Liver (tissue), 3 donors: ENCODE measurements at regions not wholly inside any gene's neighbourhood (a gene's known extent, or its start where the extent isn't known, plus 50 kb on each side); places are given as distances from the start of the nearest gene placed in this dataset.

Source experiments
- ATF3 ChIP-seq: IDR thresholded peaks from 2 replicates; pipeline ENCODE4 v1.6.1; 2016; ENCODE audit warnings: antibody characterized with exemption
- EGR1 ChIP-seq, 2 donors: IDR thresholded peaks; 2 replicates each; pipeline ENCODE4 v1.6.1; 2016 to 2018; ENCODE audit warnings: antibody characterized with exemption in 2 of 2, low read depth in 2 of 2
- FOXA1 ChIP-seq: IDR thresholded peaks from 2 replicates; pipeline ENCODE4 v1.6.1; 2016; ENCODE audit warnings: antibody characterized with exemption
- GABPA ChIP-seq, 2 donors: IDR thresholded peaks in 1 of 2; conservative IDR thresholded peaks in 1 of 2; 2 replicates each; pipeline ENCODE4 v1.6.1; 2016; ENCODE audit warnings: antibody characterized with exemption in 2 of 2, mild to moderate bottlenecking in 1 of 2, moderate library complexity in 1 of 2
- RAD21 ChIP-seq, 2 donors: IDR thresholded peaks; 2 replicates each; pipeline ENCODE4 v1.6.1; 2016; ENCODE audit warnings: antibody characterized with exemption in 2 of 2, mild to moderate bottlenecking in 2 of 2
- SP1 ChIP-seq: IDR thresholded peaks from 2 replicates; pipeline ENCODE4 v1.6.1; 2018; ENCODE audit warnings: antibody characterized with exemption, mild to moderate bottlenecking
- TAF1 ChIP-seq: conservative IDR thresholded peaks from 2 replicates; pipeline ENCODE4 v1.6.1; 2016; ENCODE audit warnings: antibody characterized with exemption, mild to moderate bottlenecking
- TF ChIP-seq, protein P1 (sequence below): IDR thresholded peaks from 2 replicates; pipeline ENCODE4 v1.6.1; 2016; ENCODE audit warnings: antibody characterized with exemption
- TF ChIP-seq, protein P2 (sequence below): fragments of 150-350 bp; IDR thresholded peaks from 2 replicates; pipeline ENCODE4 v1.5.1; 2017; ENCODE audit warnings: improper control_type of control experiment, low read depth, low read length; ENCODE audit not compliant: missing input control
- TF ChIP-seq, protein P3 (sequence below): IDR thresholded peaks from 2 replicates; pipeline ENCODE4 v1.6.1; 2016; ENCODE audit warnings: antibody characterized with exemption
- donor health status: healthy.
- donor health status: healthy.

DNA sequence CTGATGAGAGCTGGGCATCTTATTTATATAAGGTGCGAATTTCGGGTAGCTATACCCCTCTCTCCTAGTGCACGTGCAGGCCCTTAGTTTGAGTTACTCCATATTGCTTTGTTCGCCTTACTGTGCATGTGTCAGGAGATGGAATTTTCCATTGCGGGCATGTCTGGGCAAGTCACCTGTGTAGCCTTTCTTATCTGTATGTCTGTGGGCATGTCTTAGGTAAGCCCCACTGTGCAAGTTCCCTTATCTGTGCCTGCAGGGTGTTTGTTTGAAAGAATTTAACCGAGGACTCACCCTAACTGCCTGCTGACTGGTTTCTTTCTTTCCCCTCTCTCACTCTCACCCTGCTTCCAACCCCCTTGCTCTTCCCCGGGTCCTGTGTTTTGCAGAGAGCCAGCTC lies 140.7 kb upstream of the RANBP3L start:
- TF ChIP-seq, protein P1, sequence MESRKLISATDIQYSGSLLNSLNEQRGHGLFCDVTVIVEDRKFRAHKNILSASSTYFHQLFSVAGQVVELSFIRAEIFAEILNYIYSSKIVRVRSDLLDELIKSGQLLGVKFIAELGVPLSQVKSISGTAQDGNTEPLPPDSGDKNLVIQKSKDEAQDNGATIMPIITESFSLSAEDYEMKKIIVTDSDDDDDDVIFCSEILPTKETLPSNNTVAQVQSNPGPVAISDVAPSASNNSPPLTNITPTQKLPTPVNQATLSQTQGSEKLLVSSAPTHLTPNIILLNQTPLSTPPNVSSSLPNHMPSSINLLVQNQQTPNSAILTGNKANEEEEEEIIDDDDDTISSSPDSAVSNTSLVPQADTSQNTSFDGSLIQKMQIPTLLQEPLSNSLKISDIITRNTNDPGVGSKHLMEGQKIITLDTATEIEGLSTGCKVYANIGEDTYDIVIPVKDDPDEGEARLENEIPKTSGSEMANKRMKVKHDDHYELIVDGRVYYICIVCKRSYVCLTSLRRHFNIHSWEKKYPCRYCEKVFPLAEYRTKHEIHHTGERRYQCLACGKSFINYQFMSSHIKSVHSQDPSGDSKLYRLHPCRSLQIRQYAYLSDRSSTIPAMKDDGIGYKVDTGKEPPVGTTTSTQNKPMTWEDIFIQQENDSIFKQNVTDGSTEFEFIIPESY = no peak
- TF ChIP-seq, protein P2, sequence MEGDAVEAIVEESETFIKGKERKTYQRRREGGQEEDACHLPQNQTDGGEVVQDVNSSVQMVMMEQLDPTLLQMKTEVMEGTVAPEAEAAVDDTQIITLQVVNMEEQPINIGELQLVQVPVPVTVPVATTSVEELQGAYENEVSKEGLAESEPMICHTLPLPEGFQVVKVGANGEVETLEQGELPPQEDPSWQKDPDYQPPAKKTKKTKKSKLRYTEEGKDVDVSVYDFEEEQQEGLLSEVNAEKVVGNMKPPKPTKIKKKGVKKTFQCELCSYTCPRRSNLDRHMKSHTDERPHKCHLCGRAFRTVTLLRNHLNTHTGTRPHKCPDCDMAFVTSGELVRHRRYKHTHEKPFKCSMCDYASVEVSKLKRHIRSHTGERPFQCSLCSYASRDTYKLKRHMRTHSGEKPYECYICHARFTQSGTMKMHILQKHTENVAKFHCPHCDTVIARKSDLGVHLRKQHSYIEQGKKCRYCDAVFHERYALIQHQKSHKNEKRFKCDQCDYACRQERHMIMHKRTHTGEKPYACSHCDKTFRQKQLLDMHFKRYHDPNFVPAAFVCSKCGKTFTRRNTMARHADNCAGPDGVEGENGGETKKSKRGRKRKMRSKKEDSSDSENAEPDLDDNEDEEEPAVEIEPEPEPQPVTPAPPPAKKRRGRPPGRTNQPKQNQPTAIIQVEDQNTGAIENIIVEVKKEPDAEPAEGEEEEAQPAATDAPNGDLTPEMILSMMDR = no peak
- TF ChIP-seq TAF1 = no peak
- TF ChIP-seq, protein P3, sequence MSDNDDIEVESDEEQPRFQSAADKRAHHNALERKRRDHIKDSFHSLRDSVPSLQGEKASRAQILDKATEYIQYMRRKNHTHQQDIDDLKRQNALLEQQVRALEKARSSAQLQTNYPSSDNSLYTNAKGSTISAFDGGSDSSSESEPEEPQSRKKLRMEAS = no peak
- no peak for TF ChIP-seq RAD21 (IDR thresholded peaks at IDR 0.05)
- no peak for TF ChIP-seq ATF3
- no peak for TF ChIP-seq SP1
- no peak for TF ChIP-seq GABPA (IDR thresholded peaks at IDR 0.05 in 1 of 2, conservative IDR thresholded peaks at IDR 0.05 in 1 of 2)
- no peak for TF ChIP-seq EGR1 (IDR thresholded peaks at IDR 0.05; ENCODE audit: low read depth in 2 of 2)
- no peak for TF ChIP-seq FOXA1
